ENCODE measurements at regions not wholly inside any gene's neighbourhood (a gene's known extent, or its start where the extent isn't known, plus 50 kb on each side); places are given as distances from the start of the nearest gene placed in this dataset.

DNA sequence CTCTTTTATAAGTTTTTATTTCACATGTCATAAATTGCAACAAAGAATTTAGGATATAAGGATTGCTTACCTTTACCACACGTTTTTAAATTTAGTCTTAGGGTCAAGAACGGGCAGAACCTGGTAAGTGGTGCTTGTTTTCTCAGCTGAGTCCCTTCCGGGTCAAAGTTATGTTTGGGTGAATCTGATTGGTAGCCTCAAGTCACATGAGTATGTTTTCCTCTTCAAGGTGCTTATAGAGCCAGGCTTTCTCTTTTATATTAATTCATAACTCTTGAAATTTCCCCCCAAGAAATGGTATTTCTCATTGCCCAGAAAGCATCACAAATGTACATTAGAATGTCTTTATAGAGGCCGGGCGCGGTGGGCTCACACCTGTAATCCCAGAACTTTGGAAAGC, 415.7 kb upstream of the ROBO2 start:
- no peaks in the 10 kb centered on the region for H3K27me3 ChIP-seq (replicated peaks)
- no peak overlapping the region for H3K27ac ChIP-seq
- no peak for DNase-seq
- TF ChIP-seq, protein P1, sequence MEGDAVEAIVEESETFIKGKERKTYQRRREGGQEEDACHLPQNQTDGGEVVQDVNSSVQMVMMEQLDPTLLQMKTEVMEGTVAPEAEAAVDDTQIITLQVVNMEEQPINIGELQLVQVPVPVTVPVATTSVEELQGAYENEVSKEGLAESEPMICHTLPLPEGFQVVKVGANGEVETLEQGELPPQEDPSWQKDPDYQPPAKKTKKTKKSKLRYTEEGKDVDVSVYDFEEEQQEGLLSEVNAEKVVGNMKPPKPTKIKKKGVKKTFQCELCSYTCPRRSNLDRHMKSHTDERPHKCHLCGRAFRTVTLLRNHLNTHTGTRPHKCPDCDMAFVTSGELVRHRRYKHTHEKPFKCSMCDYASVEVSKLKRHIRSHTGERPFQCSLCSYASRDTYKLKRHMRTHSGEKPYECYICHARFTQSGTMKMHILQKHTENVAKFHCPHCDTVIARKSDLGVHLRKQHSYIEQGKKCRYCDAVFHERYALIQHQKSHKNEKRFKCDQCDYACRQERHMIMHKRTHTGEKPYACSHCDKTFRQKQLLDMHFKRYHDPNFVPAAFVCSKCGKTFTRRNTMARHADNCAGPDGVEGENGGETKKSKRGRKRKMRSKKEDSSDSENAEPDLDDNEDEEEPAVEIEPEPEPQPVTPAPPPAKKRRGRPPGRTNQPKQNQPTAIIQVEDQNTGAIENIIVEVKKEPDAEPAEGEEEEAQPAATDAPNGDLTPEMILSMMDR (IDR thresholded peaks at IDR 0.05; ENCODE audit: low read depth, low read length, missing control alignments): no peak
- no peak overlapping the region for H3K4me3 ChIP-seq (ENCODE audit: low read depth, low read length)
- no peaks in the 10 kb centered on the region for H3K36me3 ChIP-seq (replicated peaks)
- in situ Hi-C loops (cut with HindIII; ENCODE audit: low pct_ligation_motif_present, low sequenced_read_pairs): no loop called here

DNA sequence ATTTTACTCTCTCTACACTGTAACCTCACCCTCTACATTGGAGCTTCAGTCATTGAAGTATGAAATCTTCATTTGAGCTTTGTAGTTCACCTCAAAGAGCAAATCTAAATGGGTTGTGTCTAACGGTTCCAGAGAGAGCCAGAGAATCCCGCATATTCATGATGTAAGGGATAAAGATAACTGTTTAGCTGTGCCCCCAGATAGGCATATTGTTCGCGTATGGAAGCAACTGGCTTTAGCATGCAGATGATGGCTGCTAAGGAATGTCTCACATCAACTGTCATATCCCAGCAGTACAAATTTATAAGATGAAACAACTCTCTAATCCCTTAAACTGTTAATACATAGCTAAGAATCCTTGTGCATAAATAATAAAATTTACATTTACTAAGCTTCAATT, 412.7 kb upstream of the ROBO2 start:
- Histone ChIP-seq H3K4me3 (ENCODE audit: low read depth, low read length) (no peak overlapping the region), H3K36me3 (replicated peaks) (no peaks in the 10 kb centered on the region), H3K27me3 (replicated peaks) (no peaks in the 10 kb centered on the region), H3K27ac (no peak overlapping the region)
- TF ChIP-seq, protein P1 (IDR thresholded peaks at IDR 0.05; ENCODE audit: low read depth, low read length, missing control alignments): no peak
- in situ Hi-C loops (cut with HindIII; ENCODE audit: low pct_ligation_motif_present, low sequenced_read_pairs): no loop called here
- no peak for DNase-seq

DNA sequence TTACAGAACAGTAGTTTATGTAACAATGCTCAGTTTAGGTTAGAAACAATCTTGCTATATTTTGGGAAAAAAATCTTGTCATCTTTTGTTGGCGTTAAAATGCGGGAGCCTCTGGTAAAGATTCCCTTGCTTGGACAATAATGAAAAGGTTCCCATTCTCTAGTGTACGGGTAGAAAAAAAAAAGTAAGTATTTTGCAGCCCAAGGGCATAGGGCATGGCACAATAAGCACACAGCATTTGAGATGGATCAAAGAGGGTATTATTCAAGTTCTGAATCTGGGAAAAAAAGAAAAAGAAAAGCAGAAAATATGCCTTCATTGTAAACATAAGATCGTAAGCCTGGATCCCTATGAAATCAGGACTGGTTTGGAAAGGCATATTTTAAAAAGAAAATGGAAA, 408.6 kb upstream of the ROBO2 start:
- no peaks in the 10 kb centered on the region for H3K36me3 ChIP-seq (replicated peaks)
- in situ Hi-C loops (cut with HindIII; ENCODE audit: low pct_ligation_motif_present, low sequenced_read_pairs): no loop called here
- no peak for DNase-seq
- no peak overlapping the region for H3K4me3 ChIP-seq (ENCODE audit: low read depth, low read length)
- no peak overlapping the region for H3K27ac ChIP-seq
- TF ChIP-seq, protein P1 (IDR thresholded peaks at IDR 0.05; ENCODE audit: low read depth, low read length, missing control alignments): no peak
- no peaks in the 10 kb centered on the region for H3K27me3 ChIP-seq (replicated peaks)

DNA sequence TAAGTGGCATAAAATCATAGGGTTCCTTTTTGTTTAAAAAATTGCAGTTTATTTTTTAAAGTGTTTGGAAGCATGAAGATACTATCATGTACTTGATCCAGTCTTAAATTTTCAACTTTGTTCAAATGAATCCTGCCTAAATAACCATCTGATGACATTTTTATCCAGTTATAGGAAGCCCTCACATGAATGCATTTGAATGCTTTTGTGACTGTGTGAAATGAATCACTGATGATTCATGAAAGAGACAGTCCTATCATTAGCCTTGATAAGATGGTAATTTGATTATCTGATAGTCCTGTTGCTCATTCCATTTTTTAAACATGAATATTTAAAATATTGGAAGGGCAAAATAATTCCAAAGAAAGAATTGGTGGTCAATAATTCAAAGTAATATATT, 401.9 kb upstream of the ROBO2 start:
- H3K27ac ChIP-seq: no peak overlapping the region
- no peaks in the 10 kb centered on the region for H3K27me3 ChIP-seq (replicated peaks)
- no peaks in the 10 kb centered on the region for H3K36me3 ChIP-seq (replicated peaks)
- DNase-seq: no peak
- TF ChIP-seq, protein P1 (IDR thresholded peaks at IDR 0.05; ENCODE audit: low read depth, low read length, missing control alignments): no peak
- no peak overlapping the region for H3K4me3 ChIP-seq (ENCODE audit: low read depth, low read length)
- in situ Hi-C loops (cut with HindIII; ENCODE audit: low pct_ligation_motif_present, low sequenced_read_pairs): no loop called here

DNA sequence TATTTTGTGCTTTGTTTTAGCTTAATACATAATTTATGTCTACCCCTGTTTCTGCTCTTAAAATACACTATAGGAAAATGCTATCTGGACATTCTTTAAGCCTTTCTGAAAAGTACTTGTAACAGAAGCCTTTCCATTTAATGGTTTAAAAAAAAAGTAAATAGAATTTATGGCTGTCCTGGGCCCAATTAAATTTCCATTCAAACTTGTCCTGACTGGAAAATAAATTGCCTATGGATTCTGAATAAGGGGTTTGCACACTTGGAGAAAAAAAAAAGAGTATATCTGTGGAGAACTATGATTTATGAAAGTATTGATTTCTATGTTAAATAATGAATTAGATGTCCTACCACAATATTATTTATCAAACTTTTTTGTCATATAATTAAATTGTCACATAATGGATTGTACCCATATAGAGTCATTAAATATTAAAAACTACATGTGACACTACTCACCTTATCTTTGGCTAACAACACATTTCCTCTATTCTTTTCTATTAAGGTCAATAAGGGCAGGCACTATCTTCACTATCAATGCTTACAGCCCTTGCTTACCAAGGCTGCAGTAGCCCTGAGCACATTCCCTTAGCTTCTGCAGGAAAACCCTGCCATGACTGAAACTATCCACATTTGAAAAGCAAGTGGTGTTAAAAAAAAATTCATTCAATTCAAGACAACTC, 396.1 kb upstream of the ROBO2 start:
- no peak overlapping the region for H3K4me3 ChIP-seq (ENCODE audit: low read depth, low read length)
- TF ChIP-seq, protein P1 (IDR thresholded peaks at IDR 0.05; ENCODE audit: low read depth, low read length, missing control alignments): no peak
- H3K27ac ChIP-seq: no peak overlapping the region
- H3K36me3 ChIP-seq (replicated peaks): no peaks in the 10 kb centered on the region
- in situ Hi-C loops (cut with HindIII; ENCODE audit: low pct_ligation_motif_present, low sequenced_read_pairs): no loop called here
- H3K27me3 ChIP-seq (replicated peaks): no peaks in the 10 kb centered on the region
- DNase-seq: no peak

DNA sequence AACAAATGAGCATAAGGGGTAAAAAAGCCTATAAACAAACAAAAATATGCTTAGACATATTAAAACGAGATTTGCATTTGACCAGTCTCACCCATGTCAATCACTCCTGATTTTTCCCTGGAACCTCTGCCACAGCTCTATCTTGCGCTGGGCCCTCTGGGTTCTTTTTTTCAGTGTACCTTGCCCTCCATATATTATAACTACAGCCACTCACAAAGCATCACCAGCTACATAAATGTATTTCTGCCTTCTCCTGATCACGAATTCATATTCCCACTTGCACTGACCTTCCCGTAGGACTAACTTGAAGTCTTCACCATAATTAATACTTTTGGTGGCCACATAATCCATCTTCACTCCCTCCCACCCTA, 395.6 kb upstream of the ROBO2 start:
- Histone ChIP-seq H3K4me3 (ENCODE audit: low read depth, low read length) (no peak overlapping the region), H3K27ac (no peak overlapping the region), H3K36me3 (replicated peaks) (no peaks in the 10 kb centered on the region), H3K27me3 (replicated peaks) (no peaks in the 10 kb centered on the region)
- TF ChIP-seq, protein P1 (IDR thresholded peaks at IDR 0.05; ENCODE audit: low read depth, low read length, missing control alignments): no peak
- no peak for DNase-seq
- in situ Hi-C loops (cut with HindIII; ENCODE audit: low pct_ligation_motif_present, low sequenced_read_pairs): no loop called here

All from brain microvascular endothelial cell (primary cell).